ENCODE measurements at regions not wholly inside any gene's neighbourhood (a gene's known extent, or its start where the extent isn't known, plus 50 kb on each side); places are given as distances from the start of the nearest gene placed in this dataset.

DNA sequence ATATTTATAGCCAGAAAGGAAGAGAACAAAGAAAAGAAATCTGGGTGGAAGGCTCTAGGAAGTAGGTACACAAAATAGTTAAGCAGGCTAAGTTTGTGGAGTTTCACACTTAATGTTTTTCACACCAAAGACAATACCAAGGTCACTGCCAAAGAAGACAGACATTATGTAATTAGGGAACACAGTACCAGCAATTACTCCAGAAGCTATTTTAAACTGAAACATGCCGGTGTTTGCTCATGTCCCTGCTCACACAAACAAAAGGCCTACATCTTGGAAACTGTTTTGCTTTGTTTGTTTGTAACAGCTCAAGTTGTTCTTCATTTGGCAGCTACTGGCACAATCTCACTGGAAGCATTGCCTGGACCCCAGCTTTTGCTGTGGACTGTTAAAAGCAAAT is 88.5 kb upstream of the DAB1 start:
- TF ChIP-seq, protein P1, sequence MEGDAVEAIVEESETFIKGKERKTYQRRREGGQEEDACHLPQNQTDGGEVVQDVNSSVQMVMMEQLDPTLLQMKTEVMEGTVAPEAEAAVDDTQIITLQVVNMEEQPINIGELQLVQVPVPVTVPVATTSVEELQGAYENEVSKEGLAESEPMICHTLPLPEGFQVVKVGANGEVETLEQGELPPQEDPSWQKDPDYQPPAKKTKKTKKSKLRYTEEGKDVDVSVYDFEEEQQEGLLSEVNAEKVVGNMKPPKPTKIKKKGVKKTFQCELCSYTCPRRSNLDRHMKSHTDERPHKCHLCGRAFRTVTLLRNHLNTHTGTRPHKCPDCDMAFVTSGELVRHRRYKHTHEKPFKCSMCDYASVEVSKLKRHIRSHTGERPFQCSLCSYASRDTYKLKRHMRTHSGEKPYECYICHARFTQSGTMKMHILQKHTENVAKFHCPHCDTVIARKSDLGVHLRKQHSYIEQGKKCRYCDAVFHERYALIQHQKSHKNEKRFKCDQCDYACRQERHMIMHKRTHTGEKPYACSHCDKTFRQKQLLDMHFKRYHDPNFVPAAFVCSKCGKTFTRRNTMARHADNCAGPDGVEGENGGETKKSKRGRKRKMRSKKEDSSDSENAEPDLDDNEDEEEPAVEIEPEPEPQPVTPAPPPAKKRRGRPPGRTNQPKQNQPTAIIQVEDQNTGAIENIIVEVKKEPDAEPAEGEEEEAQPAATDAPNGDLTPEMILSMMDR (IDR thresholded peaks at IDR 0.05): no peak
- no peak for TF ChIP-seq EZH2 (IDR thresholded peaks at IDR 0.05; ENCODE audit: borderline replicate concordance, insufficient read depth, low read depth, low read length, poor library complexity, severe bottlenecking)
